ENCODE measurements at regions not wholly inside any gene's neighbourhood (a gene's known extent, or its start where the extent isn't known, plus 50 kb on each side); places are given as distances from the start of the nearest gene placed in this dataset.
"Not testable (repeated sequence)": the region's sequence is repeated elsewhere in the genome, so short reads cannot be mapped to it uniquely, and the experiment has no call there.

- no peak for DNase-seq (ENCODE audit: low spot score)
Observed at GRCh38 chr1:198411240-198411639, 129.2 kb downstream of the ATP6V1G3 start.

- no peak for DNase-seq (ENCODE audit: low spot score)
Observed at GRCh38 chr1:198408716-198409115, 131.8 kb downstream of the ATP6V1G3 start.

GRCh38 chr1:198404632-198405031 is 135.8 kb downstream of the ATP6V1G3 start:
- DNase-seq (ENCODE audit: low spot score) = not testable (repeated sequence)

GRCh38 chr1:198400063-198400462 is 140.4 kb downstream of the ATP6V1G3 start:
- DNase-seq (ENCODE audit: low spot score) = no peak

- DNase-seq (ENCODE audit: low spot score) = no peak
Observed at GRCh38 chr1:198399452-198399851, 141.0 kb downstream of the ATP6V1G3 start.

- DNase-seq (ENCODE audit: low spot score) = no peak
Observed at GRCh38 chr1:198397208-198397808, 143.2 kb downstream of the ATP6V1G3 start.

- no peak for DNase-seq (ENCODE audit: low spot score)
Observed at GRCh38 chr1:198391393-198392020, 149.0 kb downstream of the ATP6V1G3 start.

- DNase-seq (ENCODE audit: low spot score) = no peak
Observed at GRCh38 chr1:198387587-198387986, 152.9 kb downstream of the ATP6V1G3 start.

- no peak for DNase-seq (ENCODE audit: low spot score)
Observed at GRCh38 chr1:198380275-198380674, 160.2 kb downstream of the ATP6V1G3 start.

GRCh38 chr1:198377702-198378101 is 162.8 kb downstream of the ATP6V1G3 start:
- no peak for DNase-seq (ENCODE audit: low spot score)

GRCh38 chr1:198374288-198374687 is 166.2 kb downstream of the ATP6V1G3 start:
- DNase-seq (ENCODE audit: low spot score) = no peak

- no peak for DNase-seq (ENCODE audit: low spot score)
Observed at GRCh38 chr1:198373376-198373775, 167.1 kb downstream of the ATP6V1G3 start.
